Kasumi-1 (cell line): ENCODE measurements at regions not wholly inside any gene's neighbourhood (a gene's known extent, or its start where the extent isn't known, plus 50 kb on each side); places are given as distances from the start of the nearest gene placed in this dataset.
A peak's percentile ranks its signal among the peaks of the same experiment; 100 is the strongest.
"Not testable (repeated sequence)": the region's sequence is repeated elsewhere in the genome, so short reads cannot be mapped to it uniquely, and the experiment has no call there.

Experiments used
- DNase-seq, 2 experiments: peaks; one replicate each; lab custom pipeline; 2025; lab: John Stamatoyannopoulos, UW

- DNase-seq: no peak
Measured at GRCh38 chr4:26044983-26045382, 131.0 kb downstream of the SMIM20 start.

- DNase-seq: no peak
Measured at GRCh38 chr4:26047795-26048194, 133.8 kb downstream of the SMIM20 start.

- no peak for DNase-seq
Measured at GRCh38 chr4:26048378-26048882, 134.4 kb downstream of the SMIM20 start.

- DNase-seq: no peak
Measured at GRCh38 chr4:26048950-26049349, 134.9 kb downstream of the SMIM20 start.

GRCh38 chr4:26049447-26049846 lies 135.4 kb downstream of the SMIM20 start:
- no peak for DNase-seq

- no peak for DNase-seq
Measured at GRCh38 chr4:26050212-26050643, 136.2 kb downstream of the SMIM20 start.

- DNase-seq: no peak
Measured at GRCh38 chr4:26050671-26051070, 136.7 kb downstream of the SMIM20 start.

GRCh38 chr4:26051240-26051639 lies 137.2 kb downstream of the SMIM20 start:
- no peak for DNase-seq

- peak in 1 of 2 experiments; percentile 1 for DNase-seq
Measured at GRCh38 chr4:26052663-26053541, 138.9 kb downstream of the SMIM20 start.

GRCh38 chr4:26053761-26054160 lies 139.7 kb downstream of the SMIM20 start:
- DNase-seq: no peak

GRCh38 chr4:26055855-26056254 lies 141.8 kb downstream of the SMIM20 start:
- DNase-seq: no peak

GRCh38 chr4:26056406-26056805 lies 142.4 kb downstream of the SMIM20 start:
- DNase-seq: no peak

- DNase-seq: not testable (repeated sequence)
Measured at GRCh38 chr4:26057839-26058238, 143.8 kb downstream of the SMIM20 start.

- DNase-seq: no peak
Measured at GRCh38 chr4:26058537-26058936, 144.5 kb downstream of the SMIM20 start.

- no peak for DNase-seq
Measured at GRCh38 chr4:26059391-26060154, 145.6 kb downstream of the SMIM20 start.

GRCh38 chr4:26060286-26060685 lies 146.3 kb downstream of the SMIM20 start:
- DNase-seq: no peak

GRCh38 chr4:26061248-26061986 lies 147.4 kb downstream of the SMIM20 start:
- peak; percentile 71 to 81 for DNase-seq

- no peak for DNase-seq
Measured at GRCh38 chr4:26062215-26062614, 148.2 kb downstream of the SMIM20 start.

GRCh38 chr4:26064009-26064408 lies 150.0 kb downstream of the SMIM20 start:
- not testable (repeated sequence) for DNase-seq

- DNase-seq: no peak
Measured at GRCh38 chr4:26065833-26066232, 151.8 kb downstream of the SMIM20 start.

GRCh38 chr4:26067035-26067434 lies 153.0 kb downstream of the SMIM20 start:
- no peak for DNase-seq

- DNase-seq: peak; percentile 67 to 84
Measured at GRCh38 chr4:26069218-26069617, 155.2 kb downstream of the SMIM20 start.
